ENCODE measurements at regions not wholly inside any gene's neighbourhood (a gene's known extent, or its start where the extent isn't known, plus 50 kb on each side); places are given as distances from the start of the nearest gene placed in this dataset.

GRCh38 chr11:128297805-128298204 is 289.6 kb downstream of the ETS1 start:
- Histone ChIP-seq H3K79me2 (replicated peaks; ENCODE audit: insufficient read depth) (no peaks in the 10 kb centered on the region), H2AFZ (peak overlapping the region; percentile 56; the same call in 1 of the 2 replicates), H3K4me2 (no peak overlapping the region), H3K9me2 (ENCODE audit: insufficient read depth) (peaks cover 3% of the 10 kb centered on the region; the same call in 1 of the 2 replicates), H3K27me3 (ENCODE audit: insufficient read depth) (no peaks in the 10 kb centered on the region), H3F3A (replicated peaks; ENCODE audit: low read depth) (no peaks in the 10 kb centered on the region), H4K20me1 (replicated peaks; ENCODE audit: insufficient read depth) (no peaks in the 10 kb centered on the region), H3K27ac (ENCODE audit: low read depth) (no peak overlapping the region), H3K36me3 (ENCODE audit: insufficient read depth) (no peaks in the 10 kb centered on the region), H3K4me1 (ENCODE audit: insufficient read depth) (peaks cover 9% of the 10 kb centered on the region; the same call in 1 of the 2 replicates), H3K4me3 (no peak overlapping the region)
- no peak overlapping the region for H3K27ac Mint-ChIP-seq
- peaks cover 2% of the 10 kb centered on the region for H3K27me3 Mint-ChIP-seq (ENCODE audit: insufficient read depth, low read depth, poor library complexity)
- TF ChIP-seq NANOG (IDR thresholded peaks at IDR 0.05; ENCODE audit: borderline replicate concordance) = no peak
- TF ChIP-seq CREB1 (CRISPR knock-in tag; IDR thresholded peaks at IDR 0.05; ENCODE audit: low read depth) = no peak
- no peak for TF ChIP-seq EZH2 (IDR thresholded peaks at IDR 0.05; ENCODE audit: low read depth, unreplicated experiment)
- no peak for TF ChIP-seq JUNB (IDR thresholded peaks at IDR 0.05; ENCODE audit: unreplicated experiment)
- no peak for TF ChIP-seq REST (IDR thresholded peaks at IDR 0.05; ENCODE audit: unreplicated experiment)
- TF ChIP-seq ZNF331 (CRISPR knock-in tag; IDR thresholded peaks at IDR 0.05; ENCODE audit: low read depth) = no peak
- no peak for TF ChIP-seq CTCF (conservative IDR thresholded peaks at IDR 0.05; ENCODE audit: low read depth in 2 of 2)
- TF ChIP-seq POLR2AphosphoS5 (IDR thresholded peaks at IDR 0.05; ENCODE audit: low read depth) = no peak
- TF ChIP-seq ETS1 (IDR thresholded peaks at IDR 0.05) = no peak
- no peak for TF ChIP-seq ZNF114 (CRISPR knock-in tag; IDR thresholded peaks at IDR 0.05)
- TF ChIP-seq STAT1 (IDR thresholded peaks at IDR 0.05; ENCODE audit: unreplicated experiment) = no peak
- TF ChIP-seq EZH2phosphoT487 (IDR thresholded peaks at IDR 0.05; ENCODE audit: unreplicated experiment) = no peak
- TF ChIP-seq ZNF462 (CRISPR knock-in tag; IDR thresholded peaks at IDR 0.05) = no peak
- no peak for DNase-seq (ENCODE audit: low spot score)
- 0 out of 3 replicates have a peak, but pooled peaks cover 6% of the 10 kb centered on the region for H3K4me1 Mint-ChIP-seq
- H3K36me3 Mint-ChIP-seq (ENCODE audit: low read depth) = no peaks in the 10 kb centered on the region
- no peaks in the 10 kb centered on the region for H3K9me3 Mint-ChIP-seq
- no peak overlapping the region for H3K4me3 Mint-ChIP-seq
- no peak for ATAC-seq

All from GM23338 (cell line).